Activated B cell treated with CpG ODN at 0.5 μM for 24 hours (primary cell): ENCODE measurements at regions not wholly inside any gene's neighbourhood (a gene's known extent, or its start where the extent isn't known, plus 50 kb on each side); places are given as distances from the start of the nearest gene placed in this dataset.

Experiments
- ATAC-seq: fragments of 200-7000 bp; cut with Tn5 transposase; one replicate; pipeline ENCODE4 v1.10.0; 2021; ENCODE audit warnings: low read depth, mild to moderate bottlenecking, moderate library complexity
- CTCF ChIA-PET: fragments of 350-600 bp; sonication (Branson Sonifier 250); formaldehyde crosslinking; loops from one replicate; lab custom pipeline; 2021; ENCODE audit warnings: antibody characterized with exemption; lab: Charles Lee
- POLR2A ChIA-PET: fragments of 350-600 bp; sonication (Branson Sonifier 250); formaldehyde crosslinking; loops from one replicate; lab custom pipeline; 2021; ENCODE audit warnings: antibody characterized with exemption; lab: Charles Lee
- DNase-seq: peaks from one replicate; pipeline ENCODE4 v3.0.0; 2022
- H3K27ac Mint-ChIP-seq: one replicate; pipeline ENCODE4 v1.8.0; 2020; ENCODE audit warnings: mixed read lengths
- H3K27me3 Mint-ChIP-seq: one replicate; pipeline ENCODE4 v1.8.0; 2021; ENCODE audit warnings: mixed read lengths
- H3K36me3 Mint-ChIP-seq: one replicate; pipeline ENCODE4 v1.8.0; 2021; ENCODE audit warnings: low read depth, mixed read lengths
- H3K4me1 Mint-ChIP-seq: one replicate; pipeline ENCODE4 v1.8.0; 2021; ENCODE audit warnings: mixed read lengths
- H3K4me3 Mint-ChIP-seq: one replicate; pipeline ENCODE4 v1.8.0; 2020; ENCODE audit warnings: mild to moderate bottlenecking, mixed read lengths
- H3K9me3 Mint-ChIP-seq: one replicate; pipeline ENCODE4 v1.8.0; 2020; ENCODE audit warnings: mixed read lengths
- intact Hi-C: fragments of 100-400 bp; cut with micrococcal nuclease; formaldehyde crosslinking; loops from one replicate; pipeline ENCODE4 v1.15.1; 2024
- TF ChIP-seq, protein P1 (sequence below): fragments of 200-600 bp; IDR thresholded peaks from one replicate; pipeline ENCODE4 v1.8.0; 2022; ENCODE audit warnings: antibody characterized with exemption, mild to moderate bottlenecking

DNA sequence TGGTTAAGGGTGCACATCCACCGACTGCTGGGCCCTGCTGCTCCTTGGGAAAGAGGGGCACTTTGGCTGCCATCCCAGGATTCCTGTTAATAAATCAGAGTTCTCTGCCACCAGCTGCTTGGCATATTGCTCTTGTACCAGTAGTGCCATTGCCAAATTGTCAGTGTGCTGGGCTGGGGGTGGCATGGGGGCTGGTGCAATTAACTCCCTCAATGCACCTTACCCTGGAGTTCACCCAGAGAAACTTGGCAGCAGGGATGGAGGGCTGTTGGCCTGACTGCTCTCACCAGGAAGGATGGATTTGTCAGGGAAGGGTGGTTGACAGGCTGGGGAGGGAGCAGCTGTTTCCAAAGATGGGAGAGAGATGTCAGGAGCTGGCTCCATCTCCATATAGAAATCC is 94.6 kb upstream of the SKOR2 start:
- Mint-ChIP-seq H3K27ac (no peak overlapping the region), H3K4me1 (no peaks in the 10 kb centered on the region), H3K4me3 (no peak overlapping the region), H3K36me3 (no peaks in the 10 kb centered on the region), H3K9me3 (no peaks in the 10 kb centered on the region), H3K27me3 (peaks cover 7% of the 10 kb centered on the region)
- no peak for DNase-seq
- no peak for ATAC-seq
- intact Hi-C loops, result no loop called here
- CTCF ChIA-PET, result no interaction called here
- POLR2A ChIA-PET, result no interaction called here
- TF ChIP-seq, protein P1, sequence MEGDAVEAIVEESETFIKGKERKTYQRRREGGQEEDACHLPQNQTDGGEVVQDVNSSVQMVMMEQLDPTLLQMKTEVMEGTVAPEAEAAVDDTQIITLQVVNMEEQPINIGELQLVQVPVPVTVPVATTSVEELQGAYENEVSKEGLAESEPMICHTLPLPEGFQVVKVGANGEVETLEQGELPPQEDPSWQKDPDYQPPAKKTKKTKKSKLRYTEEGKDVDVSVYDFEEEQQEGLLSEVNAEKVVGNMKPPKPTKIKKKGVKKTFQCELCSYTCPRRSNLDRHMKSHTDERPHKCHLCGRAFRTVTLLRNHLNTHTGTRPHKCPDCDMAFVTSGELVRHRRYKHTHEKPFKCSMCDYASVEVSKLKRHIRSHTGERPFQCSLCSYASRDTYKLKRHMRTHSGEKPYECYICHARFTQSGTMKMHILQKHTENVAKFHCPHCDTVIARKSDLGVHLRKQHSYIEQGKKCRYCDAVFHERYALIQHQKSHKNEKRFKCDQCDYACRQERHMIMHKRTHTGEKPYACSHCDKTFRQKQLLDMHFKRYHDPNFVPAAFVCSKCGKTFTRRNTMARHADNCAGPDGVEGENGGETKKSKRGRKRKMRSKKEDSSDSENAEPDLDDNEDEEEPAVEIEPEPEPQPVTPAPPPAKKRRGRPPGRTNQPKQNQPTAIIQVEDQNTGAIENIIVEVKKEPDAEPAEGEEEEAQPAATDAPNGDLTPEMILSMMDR, result no peak

DNA sequence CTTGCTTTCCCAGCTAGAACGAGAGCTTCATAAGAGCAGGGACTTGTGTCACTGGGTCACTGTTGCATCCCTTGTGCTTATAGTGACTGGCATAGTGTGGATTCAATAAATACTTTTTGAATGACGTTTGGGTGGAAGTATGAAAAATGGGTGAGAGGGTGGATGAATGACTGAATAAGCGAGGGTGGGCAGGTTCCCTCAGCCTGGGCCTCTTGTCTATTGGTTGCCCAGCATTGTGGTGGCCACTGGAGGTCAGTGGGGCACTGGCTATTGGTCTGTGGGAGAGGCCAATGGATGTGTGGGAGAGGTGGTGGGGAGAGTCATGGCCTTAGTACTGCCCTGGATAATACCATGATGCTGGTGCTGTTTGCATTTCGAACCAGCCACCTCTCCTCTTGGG is 93.8 kb upstream of the SKOR2 start:
- H3K27ac Mint-ChIP-seq, result no peak overlapping the region
- peaks cover 7% of the 10 kb centered on the region for H3K27me3 Mint-ChIP-seq
- no peaks in the 10 kb centered on the region for H3K36me3 Mint-ChIP-seq
- TF ChIP-seq, protein P1, result no peak
- ChIA-PET POLR2A (no interaction called here), CTCF (no interaction called here)
- H3K4me3 Mint-ChIP-seq, result no peak overlapping the region
- ATAC-seq, result no peak
- no peaks in the 10 kb centered on the region for H3K4me1 Mint-ChIP-seq
- no peaks in the 10 kb centered on the region for H3K9me3 Mint-ChIP-seq
- no peak for DNase-seq
- intact Hi-C loops, result no loop called here

DNA sequence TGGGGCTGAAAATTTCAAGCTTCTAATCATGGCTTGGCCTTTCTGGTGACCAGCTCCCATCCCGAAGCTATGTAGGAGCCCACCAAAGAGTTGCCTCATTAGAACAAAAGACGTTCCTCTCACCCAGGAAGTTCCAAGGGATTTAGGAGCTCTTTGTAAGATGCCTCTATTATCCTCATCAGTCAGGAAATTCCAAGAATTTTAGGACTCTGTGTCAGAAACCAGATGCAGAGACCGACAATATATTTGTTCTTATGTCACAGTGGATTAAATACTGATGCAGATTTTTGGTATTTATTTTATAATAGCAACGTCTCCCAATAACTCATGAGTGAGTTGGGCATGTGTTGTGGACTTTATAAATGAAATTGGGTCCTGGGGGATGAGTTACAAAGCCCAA is 91.8 kb upstream of the SKOR2 start:
- CTCF ChIA-PET, result no interaction called here
- DNase-seq, result no peak
- intact Hi-C loops, result no loop called here
- Mint-ChIP-seq H3K36me3 (no peaks in the 10 kb centered on the region), H3K27ac (no peak overlapping the region), H3K4me3 (no peak overlapping the region), H3K4me1 (no peaks in the 10 kb centered on the region), H3K9me3 (no peaks in the 10 kb centered on the region), H3K27me3 (peaks cover 7% of the 10 kb centered on the region)
- TF ChIP-seq, protein P1, result no peak
- no peak for ATAC-seq
- POLR2A ChIA-PET, result no interaction called here

DNA sequence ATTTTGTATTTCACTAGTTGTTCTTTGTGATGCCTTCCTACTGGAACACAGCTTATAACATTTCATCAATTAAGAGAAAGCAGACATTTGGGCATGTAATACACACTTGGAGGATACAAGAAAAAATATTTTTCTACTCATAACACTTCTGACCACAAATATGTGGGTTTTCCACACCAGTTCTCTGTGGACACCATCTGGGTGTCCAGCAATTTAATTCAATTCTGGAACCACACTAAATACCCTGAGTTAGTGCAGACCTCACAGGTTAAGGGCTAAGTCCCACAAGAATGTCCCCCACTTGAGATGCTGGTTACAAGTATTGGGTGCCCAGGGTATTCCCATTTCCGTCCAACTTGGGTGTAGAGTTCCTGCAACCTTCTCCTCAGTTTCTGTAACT is 91.1 kb upstream of the SKOR2 start:
- POLR2A ChIA-PET, result no interaction called here
- Mint-ChIP-seq H3K27ac (no peak overlapping the region), H3K4me1 (no peaks in the 10 kb centered on the region), H3K27me3 (peaks cover 7% of the 10 kb centered on the region), H3K4me3 (no peak overlapping the region), H3K36me3 (no peaks in the 10 kb centered on the region), H3K9me3 (no peaks in the 10 kb centered on the region)
- no peak for ATAC-seq
- TF ChIP-seq, protein P1, result no peak
- no peak for DNase-seq
- intact Hi-C loops, result no loop called here
- CTCF ChIA-PET, result no interaction called here

DNA sequence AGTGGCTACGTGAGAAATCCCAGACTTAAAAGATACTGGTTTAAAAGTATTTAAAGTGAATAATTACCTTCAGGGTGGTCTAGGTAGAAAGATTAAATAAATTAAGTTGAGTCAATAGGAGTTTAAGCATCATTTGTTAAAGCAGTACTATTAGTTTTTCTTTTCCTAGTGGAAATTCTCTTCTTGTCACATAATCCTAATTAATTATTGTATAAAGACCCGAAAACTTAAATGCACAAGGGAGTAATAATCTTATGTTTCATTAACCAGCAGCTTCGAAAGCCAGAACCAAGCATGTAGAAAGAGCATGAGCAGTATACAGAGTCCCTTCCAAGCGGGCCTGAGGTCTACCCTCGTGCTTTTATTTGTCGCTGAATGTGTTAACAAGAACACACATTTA is 90.2 kb upstream of the SKOR2 start:
- Mint-ChIP-seq H3K4me1 (no peaks in the 10 kb centered on the region), H3K4me3 (no peak overlapping the region), H3K36me3 (no peaks in the 10 kb centered on the region), H3K9me3 (no peaks in the 10 kb centered on the region), H3K27me3 (peaks cover 9% of the 10 kb centered on the region), H3K27ac (no peak overlapping the region)
- ATAC-seq, result no peak
- TF ChIP-seq, protein P1, result no peak
- ChIA-PET POLR2A (no interaction called here), CTCF (no interaction called here)
- DNase-seq, result no peak
- intact Hi-C loops, result no loop called here
